Lower leg skin (tissue), 4 donors: ENCODE measurements at regions not wholly inside any gene's neighbourhood (a gene's known extent, or its start where the extent isn't known, plus 50 kb on each side); places are given as distances from the start of the nearest gene placed in this dataset.

Source experiments
- DNase-seq, 2 donors: peaks; one replicate each; pipeline ENCODE4 v3.0.0-alpha.2; 2019; ENCODE audit warnings: low spot score in 2 of 2
- H3K4me3 ChIP-seq: fragments of 200-600 bp; sonication (generic); 2 replicates; pipeline ENCODE4 v1.5.1; 2017; ENCODE audit warnings: mild to moderate bottlenecking, low read depth; ENCODE audit not compliant: poor library complexity, severe bottlenecking
- CTCF ChIP-seq, 3 donors: fragments of 450-650 bp; IDR thresholded peaks; one replicate each; pipeline ENCODE4 v1.5.1; 2016; ENCODE audit warnings: antibody characterized with exemption in 3 of 3, mild to moderate bottlenecking in 3 of 3, moderate library complexity in 2 of 3
- POLR2A ChIP-seq, 2 donors: fragments of 450-650 bp; IDR thresholded peaks; one replicate each; pipeline ENCODE4 v1.6.1; 2016 to 2017; ENCODE audit warnings: antibody characterized with exemption in 2 of 2, mild to moderate bottlenecking in 1 of 2, moderate library complexity in 1 of 2
- WGBS, 2 donors: methylation state at CpG; one replicate each; pipeline ENCODE4 v1.1.5; 2018; 5-methylcytosine and 5-hydroxymethylcytosine counted together
- intact Hi-C: fragments of 100-400 bp; cut with DNase I; formaldehyde crosslinking; loops from one replicate; pipeline ENCODE4 v1.15.0; 2023; ENCODE audit warnings: low total_unique reads

- no peak for TF ChIP-seq POLR2A (IDR thresholded peaks at IDR 0.05)
- TF ChIP-seq CTCF (IDR thresholded peaks at IDR 0.05): no peak
- H3K4me3 ChIP-seq: no peak overlapping the region
- 98% methylated on average over 2 of the region's 2 CpGs for WGBS, 2 donors
- intact Hi-C loops: no loop called here
- DNase-seq: no peak
Measured at GRCh38 chr12:91859347-91859746, 286.3 kb downstream of the BTG1 start.

GRCh38 chr12:91857813-91858542 lies 287.7 kb downstream of the BTG1 start:
- intact Hi-C loops: no loop called here
- H3K4me3 ChIP-seq: no peak overlapping the region
- no peak for TF ChIP-seq CTCF (IDR thresholded peaks at IDR 0.05)
- 69 to 70% methylated on average over 3 of the region's 3 CpGs for WGBS, 2 donors
- DNase-seq: no peak

GRCh38 chr12:91854725-91855124 lies 290.9 kb downstream of the BTG1 start:
- TF ChIP-seq POLR2A (IDR thresholded peaks at IDR 0.05) (no peak), CTCF (IDR thresholded peaks at IDR 0.05) (no peak)
- DNase-seq: peak in 1 of 2 donors; percentile 48
- no peak overlapping the region for H3K4me3 ChIP-seq
- intact Hi-C loops: no loop called here
- WGBS, 2 donors: 0 to 2% methylated on average over 1 of the region's 1 CpG

GRCh38 chr12:91853350-91854127 lies 292.1 kb downstream of the BTG1 start:
- H3K4me3 ChIP-seq: no peak overlapping the region
- intact Hi-C loops: no loop called here
- DNase-seq: no peak
- no peak for TF ChIP-seq POLR2A (IDR thresholded peaks at IDR 0.05)
- no peak for TF ChIP-seq CTCF (IDR thresholded peaks at IDR 0.05)
- WGBS, 2 donors: 90% methylated on average over 5 of the region's 5 CpGs

GRCh38 chr12:91852634-91853033 lies 293.0 kb downstream of the BTG1 start:
- H3K4me3 ChIP-seq: no peak overlapping the region
- intact Hi-C loops: no loop called here
- WGBS, 2 donors: 49 to 69% methylated on average over 2 of the region's 2 CpGs
- DNase-seq: no peak
- TF ChIP-seq POLR2A (IDR thresholded peaks at IDR 0.05) (no peak), CTCF (IDR thresholded peaks at IDR 0.05) (no peak)
